ENCODE measurements at regions not wholly inside any gene's neighbourhood (a gene's known extent, or its start where the extent isn't known, plus 50 kb on each side); places are given as distances from the start of the nearest gene placed in this dataset.

DNA sequence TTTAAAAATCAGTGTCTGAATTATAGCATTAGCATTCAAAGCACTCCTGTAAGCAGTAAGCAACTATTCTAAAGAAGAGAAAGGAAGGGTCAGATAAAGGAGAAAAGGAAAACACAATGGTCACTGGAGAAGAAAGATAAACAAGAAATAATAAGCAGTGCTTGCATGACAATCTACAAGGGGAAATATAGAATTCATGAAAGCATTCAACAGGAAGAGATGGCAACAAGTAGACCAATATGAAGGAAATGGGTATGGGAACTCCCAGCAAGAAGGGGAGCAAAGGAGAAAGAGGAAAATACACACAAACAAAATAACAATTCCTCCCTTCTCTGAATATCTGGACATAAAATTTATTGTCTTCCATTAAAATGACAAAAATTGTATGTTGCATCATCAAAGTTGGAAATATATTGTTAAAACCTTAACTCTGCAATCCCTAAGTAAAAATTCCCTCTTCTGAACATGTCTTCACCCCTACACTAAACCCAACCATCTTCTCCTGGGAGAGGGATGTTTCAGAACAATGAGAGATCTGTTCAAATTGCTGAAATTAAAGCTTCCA lies 206.3 kb upstream of the SAMSN1 start:
- no peak overlapping the region for H3K4me2 ChIP-seq (ENCODE audit: extremely low read depth, insufficient read depth, low read length)
- no peak for TF ChIP-seq EZH2 (IDR thresholded peaks at IDR 0.05; ENCODE audit: low read length, missing control alignments)
- TF ChIP-seq, protein P1, sequence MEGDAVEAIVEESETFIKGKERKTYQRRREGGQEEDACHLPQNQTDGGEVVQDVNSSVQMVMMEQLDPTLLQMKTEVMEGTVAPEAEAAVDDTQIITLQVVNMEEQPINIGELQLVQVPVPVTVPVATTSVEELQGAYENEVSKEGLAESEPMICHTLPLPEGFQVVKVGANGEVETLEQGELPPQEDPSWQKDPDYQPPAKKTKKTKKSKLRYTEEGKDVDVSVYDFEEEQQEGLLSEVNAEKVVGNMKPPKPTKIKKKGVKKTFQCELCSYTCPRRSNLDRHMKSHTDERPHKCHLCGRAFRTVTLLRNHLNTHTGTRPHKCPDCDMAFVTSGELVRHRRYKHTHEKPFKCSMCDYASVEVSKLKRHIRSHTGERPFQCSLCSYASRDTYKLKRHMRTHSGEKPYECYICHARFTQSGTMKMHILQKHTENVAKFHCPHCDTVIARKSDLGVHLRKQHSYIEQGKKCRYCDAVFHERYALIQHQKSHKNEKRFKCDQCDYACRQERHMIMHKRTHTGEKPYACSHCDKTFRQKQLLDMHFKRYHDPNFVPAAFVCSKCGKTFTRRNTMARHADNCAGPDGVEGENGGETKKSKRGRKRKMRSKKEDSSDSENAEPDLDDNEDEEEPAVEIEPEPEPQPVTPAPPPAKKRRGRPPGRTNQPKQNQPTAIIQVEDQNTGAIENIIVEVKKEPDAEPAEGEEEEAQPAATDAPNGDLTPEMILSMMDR (conservative IDR thresholded peaks at IDR 0.05 in 1 of 2, IDR thresholded peaks at IDR 0.05 in 1 of 2; ENCODE audit: low read depth in 1 of 2, low read length in 2 of 2) = no peak
- no peaks in the 10 kb centered on the region for H3K4me1 ChIP-seq (ENCODE audit: control insufficient read depth, extremely low read depth, insufficient read depth, low read length)
- DNase-seq (ENCODE audit: low read depth in 2 of 2) = no peak
- no peaks in the 10 kb centered on the region for H3K79me2 ChIP-seq (ENCODE audit: control insufficient read depth, insufficient read depth, low read length)
- H2AFZ ChIP-seq (ENCODE audit: low read length) = no peak overlapping the region
- no peaks in the 10 kb centered on the region for H3K36me3 ChIP-seq (ENCODE audit: control insufficient read depth, insufficient read depth, low read length)
- no peak overlapping the region for H3K4me3 ChIP-seq (replicated peaks in 1 of 4; ENCODE audit: control extremely low read depth in 1 of 4, insufficient read depth in 1 of 4, low read depth in 3 of 4, low read length in 4 of 4)
- no peak overlapping the region for H3K27ac ChIP-seq (ENCODE audit: insufficient read depth, low read length)
- no peaks in the 10 kb centered on the region for H3K9me3 ChIP-seq (ENCODE audit: control insufficient read depth, insufficient read depth, low read depth, low read length)
- no peaks in the 10 kb centered on the region for H4K20me1 ChIP-seq (ENCODE audit: control insufficient read depth, extremely low read depth, insufficient read depth, low read length)
- H3K27me3 ChIP-seq (ENCODE audit: control insufficient read depth, insufficient read depth, low read length) = no peaks in the 10 kb centered on the region
- no peak overlapping the region for H3K9ac ChIP-seq (ENCODE audit: insufficient read depth, low read length)

GRCh38 chr21:14751602-14752344 lies 205.7 kb upstream of the SAMSN1 start:
- H3K4me2 ChIP-seq (ENCODE audit: extremely low read depth, insufficient read depth, low read length) = no peak overlapping the region
- no peaks in the 10 kb centered on the region for H4K20me1 ChIP-seq (ENCODE audit: control insufficient read depth, extremely low read depth, insufficient read depth, low read length)
- H3K4me1 ChIP-seq (ENCODE audit: control insufficient read depth, extremely low read depth, insufficient read depth, low read length) = no peaks in the 10 kb centered on the region
- TF ChIP-seq EZH2 (IDR thresholded peaks at IDR 0.05; ENCODE audit: low read length, missing control alignments) = no peak
- TF ChIP-seq, protein P1 (conservative IDR thresholded peaks at IDR 0.05 in 1 of 2, IDR thresholded peaks at IDR 0.05 in 1 of 2; ENCODE audit: low read depth in 1 of 2, low read length in 2 of 2) = no peak
- H3K9me3 ChIP-seq (ENCODE audit: control insufficient read depth, insufficient read depth, low read depth, low read length) = no peaks in the 10 kb centered on the region
- no peak overlapping the region for H3K9ac ChIP-seq (ENCODE audit: insufficient read depth, low read length)
- H3K79me2 ChIP-seq (ENCODE audit: control insufficient read depth, insufficient read depth, low read length) = no peaks in the 10 kb centered on the region
- no peaks in the 10 kb centered on the region for H3K36me3 ChIP-seq (ENCODE audit: control insufficient read depth, insufficient read depth, low read length)
- H3K4me3 ChIP-seq (replicated peaks in 1 of 4; ENCODE audit: control extremely low read depth in 1 of 4, insufficient read depth in 1 of 4, low read depth in 3 of 4, low read length in 4 of 4) = no peak overlapping the region
- no peak overlapping the region for H2AFZ ChIP-seq (ENCODE audit: low read length)
- no peak for DNase-seq (ENCODE audit: low read depth in 2 of 2)
- no peak overlapping the region for H3K27ac ChIP-seq (ENCODE audit: insufficient read depth, low read length)
- no peaks in the 10 kb centered on the region for H3K27me3 ChIP-seq (ENCODE audit: control insufficient read depth, insufficient read depth, low read length)

- H3K79me2 ChIP-seq (ENCODE audit: control insufficient read depth, insufficient read depth, low read length) = no peaks in the 10 kb centered on the region
- H4K20me1 ChIP-seq (ENCODE audit: control insufficient read depth, extremely low read depth, insufficient read depth, low read length) = no peaks in the 10 kb centered on the region
- no peak for TF ChIP-seq EZH2 (IDR thresholded peaks at IDR 0.05; ENCODE audit: low read length, missing control alignments)
- TF ChIP-seq, protein P1 (conservative IDR thresholded peaks at IDR 0.05 in 1 of 2, IDR thresholded peaks at IDR 0.05 in 1 of 2; ENCODE audit: low read depth in 1 of 2, low read length in 2 of 2) = no peak
Observed at GRCh38 chr21:14751011-14751410, 204.9 kb upstream of the SAMSN1 start.

More at GRCh38 chr21:14751011-14751410, 204.9 kb upstream of the SAMSN1 start:
- no peak overlapping the region for H3K4me3 ChIP-seq (replicated peaks in 1 of 4; ENCODE audit: control extremely low read depth in 1 of 4, insufficient read depth in 1 of 4, low read depth in 3 of 4, low read length in 4 of 4)
- no peaks in the 10 kb centered on the region for H3K9me3 ChIP-seq (ENCODE audit: control insufficient read depth, insufficient read depth, low read depth, low read length)
- no peak overlapping the region for H3K4me2 ChIP-seq (ENCODE audit: extremely low read depth, insufficient read depth, low read length)
- no peak for DNase-seq (ENCODE audit: low read depth in 2 of 2)
- H3K27ac ChIP-seq (ENCODE audit: insufficient read depth, low read length) = no peak overlapping the region
- H3K27me3 ChIP-seq (ENCODE audit: control insufficient read depth, insufficient read depth, low read length) = no peaks in the 10 kb centered on the region
- H3K9ac ChIP-seq (ENCODE audit: insufficient read depth, low read length) = no peak overlapping the region
- H2AFZ ChIP-seq (ENCODE audit: low read length) = no peak overlapping the region
- no peaks in the 10 kb centered on the region for H3K4me1 ChIP-seq (ENCODE audit: control insufficient read depth, extremely low read depth, insufficient read depth, low read length)
- H3K36me3 ChIP-seq (ENCODE audit: control insufficient read depth, insufficient read depth, low read length) = no peaks in the 10 kb centered on the region

Measured in fibroblast of lung (primary cell).